ENCODE measurements at regions not wholly inside any gene's neighbourhood (a gene's known extent, or its start where the extent isn't known, plus 50 kb on each side); places are given as distances from the start of the nearest gene placed in this dataset.

DNA sequence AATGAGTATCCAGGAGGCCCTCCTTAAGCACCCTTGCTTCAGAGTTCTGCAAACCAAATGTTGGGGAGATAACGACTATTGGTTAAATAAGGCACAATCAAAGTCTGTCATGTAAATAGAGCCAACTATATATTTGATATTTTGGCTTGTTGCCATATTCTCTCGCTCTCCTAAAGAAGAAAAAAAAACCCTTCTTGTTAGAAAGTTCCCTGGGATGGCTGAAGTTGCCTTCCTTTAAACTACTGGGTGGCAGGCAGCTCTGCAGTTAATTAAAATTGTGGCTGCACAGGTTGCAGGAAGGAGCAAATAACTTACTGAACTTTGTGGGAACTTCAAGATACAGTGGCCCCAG is 227.0 kb upstream of the ANKRD55 start:
- DNase-seq: no peak

DNA sequence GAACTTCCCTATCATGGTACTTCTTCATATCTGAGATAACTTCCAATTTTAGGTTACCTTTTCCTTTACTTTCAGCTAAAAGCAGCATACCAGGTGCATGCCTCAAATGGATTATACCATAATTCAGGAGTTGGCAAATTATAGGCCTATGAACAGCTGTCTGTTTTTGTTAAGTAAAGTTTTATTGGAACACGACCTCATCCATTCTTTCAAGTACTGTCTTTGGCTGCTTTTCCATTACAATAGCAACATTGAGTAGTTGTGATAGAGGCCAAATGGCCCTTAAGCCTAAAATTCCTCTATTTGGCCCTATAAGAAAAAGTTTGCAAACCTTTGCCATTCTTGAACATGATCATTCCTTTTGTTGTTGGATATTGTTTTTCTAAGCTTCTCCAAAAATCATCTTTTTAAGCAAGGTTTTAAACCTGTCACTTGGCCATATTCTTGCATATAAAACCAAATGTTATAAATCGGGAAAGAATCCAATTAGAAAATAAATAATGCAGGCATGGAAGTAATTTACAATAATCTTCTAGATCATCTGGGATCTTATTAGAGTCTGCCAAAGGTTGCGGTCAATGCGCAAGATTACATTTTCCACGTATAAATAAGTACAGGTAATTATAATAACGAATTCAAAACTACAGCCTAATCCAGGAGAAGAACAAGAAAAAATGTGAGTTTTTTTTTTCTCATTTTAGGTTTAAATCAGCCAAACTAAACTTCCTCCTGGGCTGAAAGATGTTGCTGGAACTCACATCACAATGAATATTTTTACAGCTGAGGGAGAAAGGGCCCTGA is 226.5 kb upstream of the ANKRD55 start:
- DNase-seq: peak; percentile 46 to 86 (median 63)

DNA sequence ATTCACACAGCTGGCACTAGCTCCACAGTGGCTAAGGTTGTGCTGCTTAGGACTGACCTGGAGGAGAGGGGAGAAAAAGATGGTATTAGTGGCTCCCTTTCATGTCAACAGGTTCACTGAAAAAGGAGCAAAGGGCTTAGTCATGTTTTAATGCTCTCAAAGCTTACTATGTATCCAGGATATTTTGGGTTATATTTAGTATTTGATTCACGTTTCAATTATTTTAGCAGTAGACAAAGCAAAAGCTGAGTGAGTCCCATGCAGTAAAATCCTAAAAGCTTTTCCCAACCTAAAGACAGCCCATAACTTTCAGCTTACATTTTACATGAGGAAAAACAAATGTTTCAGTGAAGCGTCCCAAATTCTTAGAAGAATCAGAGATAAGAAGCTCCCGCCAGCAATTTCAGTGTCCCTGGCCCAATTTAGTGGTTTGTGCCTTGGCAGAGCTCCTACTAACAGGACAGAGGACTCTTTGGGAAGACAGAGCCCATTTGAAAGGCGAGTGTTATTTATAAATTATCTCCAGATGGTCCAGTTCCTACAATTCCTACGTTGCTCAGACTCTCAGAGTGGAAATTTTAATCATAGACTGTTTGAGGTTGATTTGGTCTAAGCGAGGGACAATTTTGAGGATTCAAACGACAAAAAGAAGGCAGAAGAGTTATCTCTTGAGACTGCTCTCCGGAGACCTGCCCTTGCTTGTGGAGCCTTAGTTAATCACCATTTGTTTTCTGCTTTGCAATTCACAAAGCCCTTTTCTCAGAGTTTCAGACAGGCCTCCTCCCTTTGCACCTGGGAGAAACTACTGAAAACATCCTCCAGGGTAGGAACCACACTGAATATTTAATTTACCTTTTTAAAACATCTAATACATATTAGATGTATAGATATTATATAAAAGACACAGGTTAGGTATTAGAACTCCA is 225.0 kb upstream of the ANKRD55 start:
- DNase-seq: peak; percentile 82 to 92 (median 87)

DNA sequence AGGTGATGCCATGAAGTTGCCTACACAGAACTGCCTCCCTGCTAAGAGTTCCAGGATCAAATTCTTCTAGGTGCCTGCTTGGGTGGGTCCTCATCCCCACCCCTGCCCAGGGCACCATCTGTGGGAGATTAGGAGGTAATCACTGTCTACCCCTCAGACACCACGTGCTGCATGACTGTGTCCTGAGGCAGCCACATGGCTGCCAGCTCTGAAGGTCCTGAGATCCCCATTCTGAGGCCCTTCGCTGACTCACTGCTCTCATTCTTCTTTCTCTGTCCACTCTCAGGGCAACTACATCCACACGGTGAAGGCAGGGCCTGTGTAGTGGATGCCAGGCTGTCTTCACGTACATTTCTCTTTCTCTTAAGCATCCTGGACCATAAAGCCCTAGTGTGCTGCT is 222.9 kb upstream of the ANKRD55 start:
- DNase-seq: no peak

DNA sequence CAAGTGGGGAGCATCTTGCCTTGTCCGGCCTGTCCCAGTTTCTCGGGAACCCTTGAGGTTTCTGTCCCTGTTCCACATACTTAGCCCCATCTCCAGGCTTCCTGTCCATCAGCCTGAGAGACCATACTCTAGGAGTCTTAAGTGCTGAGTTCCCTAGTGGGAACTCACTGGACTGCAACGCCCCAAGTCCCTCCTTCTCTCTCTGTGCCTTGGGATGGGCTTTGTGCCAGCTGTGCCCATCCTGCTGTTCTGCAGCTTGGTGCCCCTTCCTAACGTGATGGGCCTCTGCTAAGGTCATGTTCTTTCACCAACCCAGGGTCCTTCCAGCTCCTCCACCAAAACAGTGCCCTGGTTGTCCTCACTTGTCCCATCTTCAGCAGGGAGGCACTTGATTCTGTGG is 222.3 kb upstream of the ANKRD55 start:
- DNase-seq: no peak

DNA sequence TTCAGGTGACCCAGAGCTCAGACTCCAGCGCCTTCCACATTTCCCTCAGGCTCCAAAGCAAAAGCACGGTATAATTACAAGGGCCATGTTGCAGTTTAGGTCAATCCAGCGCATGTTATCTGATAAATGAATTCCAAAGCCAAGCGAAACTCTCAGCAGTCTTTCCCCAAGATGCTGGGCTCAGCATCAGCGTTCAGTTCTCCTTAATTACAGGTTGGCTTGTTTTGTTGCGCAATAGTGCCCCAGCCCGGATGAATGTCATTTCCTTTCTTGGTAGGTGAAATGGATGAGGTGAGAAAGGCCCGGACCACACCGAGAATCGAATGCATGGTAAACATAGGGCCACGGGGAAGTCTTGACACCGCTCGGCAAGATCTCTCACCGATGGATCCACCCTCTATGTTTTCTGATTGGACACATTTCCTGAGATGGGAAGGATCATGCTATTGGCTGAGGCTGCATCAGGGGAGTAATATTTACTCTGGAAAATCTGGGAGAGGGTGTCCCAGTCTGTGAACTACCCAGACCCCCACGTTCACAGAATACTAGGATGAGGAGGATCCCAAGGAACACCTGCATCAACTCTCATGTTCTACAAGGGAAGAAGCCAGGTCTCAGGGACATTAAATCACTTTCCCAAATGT is 221.2 kb upstream of the ANKRD55 start:
- DNase-seq: no peak

DNA sequence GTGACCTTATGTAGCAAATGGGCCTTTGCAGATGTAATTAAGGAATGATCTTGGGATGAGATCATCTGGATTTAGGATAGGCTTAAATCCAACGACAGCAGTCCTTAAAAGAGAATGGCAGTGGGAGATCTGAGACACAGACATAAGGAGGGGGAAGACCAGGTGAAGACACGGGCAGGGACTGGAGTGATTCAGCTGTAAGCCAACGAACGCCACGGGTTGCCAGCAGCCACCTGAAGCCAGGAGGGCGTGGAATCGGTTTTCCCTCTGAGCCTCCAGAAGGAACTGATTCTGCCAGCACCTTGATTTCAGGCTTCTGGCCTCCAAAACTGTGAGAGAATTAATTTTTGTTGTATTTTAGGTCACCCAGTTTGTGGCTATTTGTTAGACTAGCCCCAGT is 218.6 kb upstream of the ANKRD55 start:
- no peak for DNase-seq

DNA sequence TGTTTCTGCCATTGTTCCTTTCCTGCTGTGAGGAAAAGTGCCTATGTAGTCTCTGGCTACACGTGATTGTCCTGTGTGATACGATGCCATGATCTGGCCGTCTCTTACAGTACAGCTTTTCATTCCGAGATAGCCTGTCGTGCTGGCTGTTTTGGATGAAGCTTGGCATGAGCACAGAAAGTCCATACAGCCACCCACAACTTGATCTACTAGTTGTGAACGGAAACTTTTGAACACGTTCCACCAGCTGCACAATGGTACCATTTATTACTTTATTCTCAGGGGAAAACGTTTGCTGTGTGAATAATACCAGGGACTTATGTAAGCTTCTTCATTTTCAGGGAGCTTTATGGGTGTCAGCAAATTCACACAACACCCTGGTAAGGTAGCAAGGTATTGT is 217.6 kb upstream of the ANKRD55 start:
- DNase-seq: no peak

DNA sequence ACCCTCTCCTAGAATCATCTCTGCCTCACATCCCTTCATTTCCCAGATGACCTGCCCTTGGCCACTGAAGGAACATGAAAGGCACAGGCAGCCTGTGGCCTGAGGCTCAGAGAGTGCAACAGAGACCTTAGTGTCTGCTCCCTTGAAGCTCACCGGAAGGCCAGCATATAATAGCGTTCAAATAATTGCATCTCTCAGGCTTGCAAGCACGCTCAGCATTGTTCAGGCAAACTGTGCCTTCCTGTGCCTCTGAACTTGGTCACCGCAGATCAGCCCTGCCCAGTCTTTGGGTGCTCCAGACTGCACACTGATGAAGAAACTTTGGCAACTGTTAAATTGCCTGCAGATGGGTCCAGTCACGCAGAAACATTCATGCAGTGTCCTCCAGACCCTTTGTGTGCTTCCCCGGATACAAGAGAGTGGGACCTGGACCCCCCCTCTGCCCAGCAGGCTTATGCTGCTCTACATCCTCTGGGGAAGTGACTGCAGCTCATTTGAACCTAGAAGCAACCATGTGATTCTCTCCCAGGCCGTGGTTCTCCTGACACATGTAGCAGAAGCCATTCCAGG is 216.0 kb upstream of the ANKRD55 start:
- DNase-seq: no peak

DNA sequence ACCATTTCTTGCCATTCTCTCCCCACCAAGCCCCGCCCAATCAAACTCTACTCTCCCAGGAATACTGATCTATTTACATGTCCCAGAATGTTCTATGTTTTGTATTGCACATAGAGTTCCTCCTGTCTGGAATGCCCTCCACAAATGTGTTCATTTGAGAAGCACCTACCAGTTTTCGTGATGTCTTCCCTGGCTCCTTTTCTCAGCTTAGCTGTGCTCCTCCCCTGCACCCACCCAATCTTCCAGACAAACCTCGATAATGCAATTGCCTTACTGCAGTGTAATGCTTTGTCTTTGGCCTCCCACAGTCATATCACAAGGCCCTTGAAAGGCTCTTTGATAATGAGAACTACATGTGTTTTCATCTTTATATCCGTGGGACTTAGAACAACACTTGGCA is 214.5 kb upstream of the ANKRD55 start:
- DNase-seq: no peak

DNA sequence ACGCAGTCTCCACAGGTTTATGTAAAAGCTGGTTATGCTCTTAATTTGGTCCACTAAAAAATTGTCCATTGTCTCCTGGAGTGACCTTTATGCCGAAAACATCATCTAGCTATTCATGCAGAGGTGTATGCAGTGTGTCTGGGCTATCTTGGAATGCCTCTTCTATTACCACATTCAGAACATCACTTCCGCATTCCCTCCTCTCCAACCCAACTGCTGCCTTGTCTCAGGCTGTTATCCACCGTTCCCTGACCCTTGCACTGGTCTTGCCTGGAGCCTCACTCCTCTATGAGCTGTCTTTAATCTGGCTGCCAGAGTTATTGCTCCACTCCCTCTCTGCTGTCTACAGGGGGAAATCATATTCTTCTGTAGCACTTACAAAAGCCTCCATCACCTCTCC is 214.1 kb upstream of the ANKRD55 start:
- no peak for DNase-seq

DNA sequence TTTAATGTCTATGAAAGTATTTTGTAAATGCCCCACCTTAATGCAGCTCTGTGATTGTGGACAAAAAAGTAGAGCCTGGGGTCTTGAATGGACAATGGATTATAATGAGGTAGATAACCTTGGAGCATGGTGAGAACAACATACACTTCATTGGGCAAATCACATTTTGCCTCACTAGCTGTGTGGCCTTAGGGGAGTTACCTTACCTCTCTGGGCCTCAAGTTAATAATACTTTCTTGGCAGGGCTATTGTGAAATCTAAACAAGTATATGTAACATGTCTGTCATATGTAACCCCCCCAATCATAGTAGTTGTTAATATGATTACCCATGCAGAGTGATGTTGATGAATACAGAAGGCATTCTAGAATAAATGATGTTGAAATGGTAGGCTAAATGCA is 213.6 kb upstream of the ANKRD55 start:
- no peak for DNase-seq

DNA sequence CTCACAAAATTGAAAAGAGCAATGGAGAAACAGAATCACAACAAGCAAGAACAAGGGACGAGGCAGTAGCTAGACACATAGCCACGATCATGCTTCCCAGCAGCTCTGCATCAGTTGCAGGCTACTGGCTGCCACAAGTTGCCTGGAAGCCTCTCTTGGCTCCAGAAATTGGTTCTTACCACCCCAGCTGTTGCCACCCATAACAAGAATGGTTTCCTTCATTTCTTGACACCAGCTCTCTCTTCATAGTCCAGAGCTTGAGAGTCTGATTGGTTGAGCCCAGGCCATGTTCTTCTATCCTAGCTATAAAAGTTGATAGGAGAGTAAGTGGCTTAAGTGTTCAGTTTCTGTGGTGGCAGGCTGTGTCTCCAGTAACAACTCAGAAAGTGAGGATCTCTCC is 210.7 kb upstream of the ANKRD55 start:
- DNase-seq: no peak

DNA sequence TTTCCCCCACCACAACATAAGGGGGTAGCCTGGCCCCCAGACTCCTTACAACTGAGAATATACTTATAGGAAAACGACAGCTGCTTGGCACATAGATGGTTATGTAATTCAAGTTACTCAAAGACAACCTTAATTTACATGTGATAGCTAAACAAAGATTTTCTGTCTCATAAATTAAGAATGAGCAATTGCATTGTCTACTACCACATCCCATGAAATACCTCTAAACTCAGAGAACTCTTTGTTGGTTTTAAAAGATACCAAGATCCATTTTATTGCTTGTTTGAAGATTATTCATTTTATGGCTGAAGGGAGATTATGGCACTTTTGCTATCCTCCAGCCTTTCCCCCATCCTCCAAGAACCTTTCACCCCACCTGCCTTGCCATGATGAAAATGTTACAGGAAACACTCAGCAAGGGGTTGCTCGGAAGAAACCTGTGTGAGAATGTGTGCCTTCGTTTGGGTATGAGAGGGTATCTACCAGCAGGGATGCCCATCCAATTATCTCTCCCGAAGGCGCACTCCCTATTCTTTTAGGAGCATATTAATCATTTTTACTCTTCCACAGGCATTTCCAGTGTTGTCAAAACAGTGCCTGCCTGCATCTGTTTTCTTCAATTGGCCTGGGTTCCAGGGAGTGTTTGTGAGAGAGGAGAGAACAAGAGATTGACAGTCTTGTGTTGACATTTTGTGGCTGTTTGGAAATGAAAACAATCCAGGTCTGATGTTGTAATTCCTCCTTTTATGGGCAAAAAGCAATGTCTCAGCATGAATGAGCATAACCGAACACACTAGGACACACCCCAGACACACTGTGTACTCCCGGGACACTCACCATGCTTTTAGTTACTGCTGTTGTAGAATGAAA is 208.0 kb upstream of the ANKRD55 start:
- no peak for DNase-seq

DNA sequence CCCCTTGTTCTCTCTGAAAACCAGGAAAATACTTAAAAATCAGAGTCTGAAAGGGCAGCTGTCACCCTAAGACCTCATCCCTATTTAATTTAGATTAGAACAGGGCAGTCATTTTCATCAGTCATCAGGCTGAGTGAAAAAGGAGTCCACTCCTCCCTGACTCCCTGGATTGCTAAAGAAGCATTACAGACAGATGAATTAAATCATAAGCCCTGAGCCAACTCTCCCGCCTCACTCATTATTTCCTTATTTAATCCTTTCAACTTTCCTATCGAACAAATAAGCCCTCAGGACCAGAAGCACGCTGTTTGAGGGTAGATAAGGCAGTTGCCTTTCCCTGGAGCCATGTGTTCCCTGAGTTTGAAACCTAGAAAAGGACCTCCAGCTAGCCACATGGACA is 201.9 kb upstream of the ANKRD55 start:
- DNase-seq: no peak

DNA sequence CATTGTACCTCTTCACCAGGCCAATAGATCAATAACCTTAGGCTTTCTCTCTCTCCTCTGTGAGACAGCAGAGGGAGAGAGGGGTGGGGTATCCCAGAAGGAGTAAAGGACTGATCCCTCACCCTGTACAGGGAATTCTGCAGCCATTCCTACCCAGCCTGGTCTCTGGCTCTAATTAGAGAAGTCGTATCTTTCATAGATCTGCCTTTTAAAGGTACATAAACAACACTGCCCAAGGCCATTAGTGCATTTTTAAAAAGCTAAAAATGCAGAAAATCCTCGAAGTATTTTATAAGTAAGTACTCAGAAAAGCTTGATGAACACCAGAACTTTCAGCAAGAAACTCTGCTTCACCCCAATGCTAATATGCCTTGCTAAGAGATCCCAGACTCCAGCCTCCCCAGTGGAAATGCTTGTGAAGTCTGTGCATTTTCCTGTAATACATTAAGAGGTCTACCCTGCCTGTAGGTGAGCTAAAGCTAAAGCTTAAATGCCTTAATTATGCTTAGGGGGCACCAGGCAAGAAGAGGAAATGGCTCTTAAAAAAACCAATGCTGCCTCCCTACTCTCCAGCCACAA is 200.0 kb upstream of the ANKRD55 start:
- no peak for DNase-seq

DNA sequence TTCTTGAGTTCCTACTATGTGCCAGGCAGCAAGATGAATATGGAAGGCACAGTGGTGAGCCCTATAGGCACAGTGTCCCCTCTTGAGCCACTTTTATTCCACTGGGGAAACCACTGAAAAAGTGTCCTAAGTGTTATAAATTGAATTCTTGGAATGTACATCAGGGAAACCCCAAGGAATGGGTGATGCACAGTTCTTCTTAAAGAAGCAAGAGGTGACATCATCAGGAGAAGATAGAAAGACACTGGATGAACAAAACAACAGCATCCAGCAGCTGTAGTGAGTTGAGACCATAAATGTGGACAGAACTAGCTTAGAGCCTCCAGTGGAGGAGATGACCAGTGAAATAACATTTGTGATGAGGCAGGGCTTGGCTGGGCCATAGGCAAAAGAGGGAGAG is 199.2 kb upstream of the ANKRD55 start:
- no peak for DNase-seq

DNA sequence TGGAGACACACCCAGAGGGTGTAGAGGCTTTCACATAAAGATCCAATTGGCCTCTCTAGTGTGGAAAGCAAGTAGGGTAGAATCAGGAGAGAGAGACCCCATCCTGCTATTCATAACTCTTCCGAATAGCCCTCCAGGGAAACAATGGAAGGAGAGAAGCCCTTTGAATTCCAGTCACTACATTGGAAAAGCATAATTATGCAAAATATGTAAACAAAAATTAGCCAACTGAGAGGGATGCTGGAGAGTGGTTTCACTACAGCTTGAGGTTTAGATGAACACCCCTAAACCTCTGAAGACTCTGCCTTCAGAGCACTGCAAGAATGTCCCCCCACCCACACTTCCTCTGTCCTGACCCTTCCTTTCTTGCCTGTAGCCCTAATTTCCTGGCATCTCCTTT is 197.3 kb upstream of the ANKRD55 start:
- no peak for DNase-seq

DNA sequence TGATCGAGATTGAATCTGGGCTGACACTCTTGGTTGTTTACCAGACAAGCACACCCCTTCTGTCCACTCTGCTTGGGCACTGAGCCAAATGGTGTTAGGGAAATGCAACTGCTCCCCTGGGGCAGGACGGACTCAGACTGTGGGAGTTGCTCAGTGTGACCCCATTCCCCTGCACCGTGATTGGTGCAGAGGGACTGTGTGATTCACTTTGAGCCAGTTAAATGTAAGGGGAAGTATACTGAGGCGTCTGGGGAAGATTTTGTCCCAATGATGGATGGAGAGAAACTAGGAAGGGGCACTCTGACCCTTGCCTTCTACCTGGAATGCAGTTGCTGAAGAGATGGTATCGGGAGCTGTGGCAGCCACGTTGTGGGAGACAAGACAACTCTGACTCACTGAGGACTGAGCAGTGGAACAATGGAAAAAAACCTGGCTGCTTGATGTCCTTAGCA is 196.0 kb upstream of the ANKRD55 start:
- DNase-seq: no peak

DNA sequence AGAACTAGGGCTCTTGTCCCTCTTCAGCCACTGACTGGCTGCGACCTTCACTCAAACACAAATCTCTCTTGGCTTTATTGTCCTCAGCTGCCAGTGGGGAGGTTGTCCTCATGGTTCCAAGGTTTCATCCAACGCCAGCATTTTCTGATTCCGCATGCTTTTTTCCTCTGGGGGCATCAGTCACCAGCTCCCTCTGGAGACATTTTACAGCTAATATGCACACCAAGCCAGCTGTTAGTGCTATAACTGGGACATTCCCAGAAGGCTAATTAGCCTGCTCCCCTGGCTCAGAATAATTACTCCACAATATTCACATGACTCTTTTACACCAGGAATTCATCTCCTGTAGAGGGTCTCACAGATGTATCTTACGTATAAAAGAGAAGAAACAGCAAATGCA is 193.6 kb upstream of the ANKRD55 start:
- no peak for DNase-seq

Measured in muscle of back (tissue), 3 donors.